SK-N-SH treated with all-trans-retinoic acid at 6 μM for 48 hours (cell line): ENCODE measurements at regions not wholly inside any gene's neighbourhood (a gene's known extent, or its start where the extent isn't known, plus 50 kb on each side); places are given as distances from the start of the nearest gene placed in this dataset.

ENCODE experiments used
- ATAC-seq: fragments of 200-7000 bp; cut with Tn5 transposase; 3 replicates; pipeline ENCODE4 v1.9.1; 2020; ENCODE audit warnings: mild to moderate bottlenecking, moderate library complexity
- ARNTL ChIP-seq: fragments of 450-650 bp; formaldehyde crosslinking; IDR thresholded peaks from 2 replicates; pipeline ENCODE4 v1.5.0; 2020; ENCODE audit warnings: low read depth, mild to moderate bottlenecking, moderate library complexity, borderline replicate concordance
- BACH2 ChIP-seq: fragments of 250-450 bp; sonication (Bioruptor Pico); IDR thresholded peaks from 2 replicates; pipeline ENCODE4 v1.9.0; 2021; ENCODE audit warnings: mild to moderate bottlenecking, borderline replicate concordance
- CSDC2 ChIP-seq: fragments of 250-450 bp; sonication (Bioruptor Pico); IDR thresholded peaks from 2 replicates; pipeline ENCODE4 v1.5.0; 2020; ENCODE audit warnings: mild to moderate bottlenecking, moderate library complexity
- ESRRG ChIP-seq: fragments of 250-450 bp; sonication (Bioruptor Pico); IDR thresholded peaks from 2 replicates; pipeline ENCODE4 v1.6.1; 2021; ENCODE audit warnings: mild to moderate bottlenecking
- GLIS3 ChIP-seq: fragments of 250-450 bp; sonication (Bioruptor Pico); IDR thresholded peaks from 2 replicates; pipeline ENCODE4 v1.5.0; 2020; ENCODE audit warnings: mild to moderate bottlenecking, moderate library complexity
- ISL1 ChIP-seq: fragments of 250-450 bp; sonication (Bioruptor Pico); IDR thresholded peaks from 2 replicates; pipeline ENCODE4 v2.1.2; 2022; ENCODE audit warnings: mild to moderate bottlenecking, moderate library complexity
- PPARA ChIP-seq: fragments of 250-450 bp; sonication (Bioruptor Pico); IDR thresholded peaks from 2 replicates; pipeline ENCODE4 v1.5.0; 2020; ENCODE audit warnings: mild to moderate bottlenecking, borderline replicate concordance
- RARB ChIP-seq: fragments of 250-450 bp; sonication (Bioruptor Pico); IDR thresholded peaks from 2 replicates; pipeline ENCODE4 v1.8.0; 2021; ENCODE audit warnings: mild to moderate bottlenecking, moderate library complexity
- SNAI2 ChIP-seq: fragments of 250-450 bp; sonication (Bioruptor Pico); IDR thresholded peaks from 2 replicates; pipeline ENCODE4 v1.5.0; 2020; ENCODE audit warnings: mild to moderate bottlenecking, moderate library complexity
- TCF4 ChIP-seq: fragments of 250-450 bp; sonication (Bioruptor Pico); IDR thresholded peaks from 2 replicates; pipeline ENCODE4 v1.8.0; 2021; ENCODE audit warnings: mild to moderate bottlenecking, moderate library complexity, borderline replicate concordance
- TOX ChIP-seq: fragments of 250-450 bp; sonication (Bioruptor Pico); IDR thresholded peaks from 2 replicates; pipeline ENCODE4 v1.8.0; 2021; ENCODE audit warnings: mild to moderate bottlenecking, moderate library complexity, borderline replicate concordance
- ZC3H10 ChIP-seq: fragments of 250-450 bp; sonication (Bioruptor Pico); IDR thresholded peaks from 2 replicates; pipeline ENCODE4 v1.5.1; 2021; ENCODE audit warnings: mild to moderate bottlenecking, moderate library complexity
- ZFP3 ChIP-seq: fragments of 250-450 bp; sonication (Bioruptor Pico); IDR thresholded peaks from 2 replicates; pipeline ENCODE4 v1.5.0; 2020; ENCODE audit warnings: mild to moderate bottlenecking, moderate library complexity
- ZFP30 ChIP-seq: fragments of 450-650 bp; formaldehyde crosslinking; IDR thresholded peaks from 2 replicates; pipeline ENCODE4 v1.5.0; 2022; ENCODE audit warnings: mild to moderate bottlenecking, moderate library complexity
- ZNF565 ChIP-seq: fragments of 450-650 bp; formaldehyde crosslinking; conservative IDR thresholded peaks from 2 replicates; pipeline ENCODE4 v1.5.0; 2020; ENCODE audit warnings: low read depth, mild to moderate bottlenecking, moderate library complexity
- ZNF8 ChIP-seq: fragments of 450-650 bp; formaldehyde crosslinking; IDR thresholded peaks from 2 replicates; pipeline ENCODE4 v1.5.0; 2020; ENCODE audit warnings: mild to moderate bottlenecking, moderate library complexity
- TF ChIP-seq, protein P1 (sequence below): fragments of 250-450 bp; sonication (Bioruptor Pico); IDR thresholded peaks from 2 replicates; pipeline ENCODE4 v1.8.0; 2020; ENCODE audit warnings: mild to moderate bottlenecking, moderate library complexity, borderline replicate concordance
- TF ChIP-seq, protein P2 (sequence below): fragments of 250-450 bp; sonication (Bioruptor Pico); IDR thresholded peaks from 2 replicates; pipeline ENCODE4 v1.5.0; 2020; ENCODE audit warnings: mild to moderate bottlenecking, moderate library complexity
- TF ChIP-seq, protein P3 (sequence below): fragments of 250-450 bp; sonication (Bioruptor Pico); IDR thresholded peaks from 2 replicates; pipeline ENCODE4 v1.5.1; 2021; ENCODE audit warnings: mild to moderate bottlenecking, moderate library complexity
- TF ChIP-seq, protein P4 (sequence below): fragments of 250-450 bp; sonication (Bioruptor Pico); IDR thresholded peaks from 2 replicates; pipeline ENCODE4 v1.5.1; 2020; ENCODE audit warnings: low read depth, mild to moderate bottlenecking, moderate library complexity

DNA sequence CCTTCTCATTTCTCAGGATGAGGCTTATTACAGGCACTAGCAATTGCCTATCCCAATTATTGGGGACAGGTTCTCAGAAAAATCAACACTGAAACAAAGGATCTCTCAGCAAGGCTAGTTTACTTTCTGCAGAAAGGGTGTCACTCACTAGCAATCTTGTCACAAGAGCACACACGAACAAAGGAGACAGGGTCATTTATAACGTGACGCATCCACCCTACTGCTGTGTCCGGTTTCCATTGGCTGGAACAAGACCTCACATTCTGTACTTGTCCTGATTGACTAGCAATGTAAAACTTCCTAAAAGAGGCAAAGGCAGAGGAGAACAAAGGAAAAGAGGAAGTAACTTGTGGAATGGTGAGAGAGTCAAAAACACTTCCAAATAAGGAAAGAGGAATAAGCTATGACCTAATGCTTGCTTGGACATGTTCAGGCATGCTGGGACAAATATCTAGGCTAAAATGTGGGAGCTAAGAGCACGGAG is 160.2 kb upstream of the STXBP5 start:
- TF ChIP-seq ARNTL (CRISPR knock-in tag) (no peak), PPARA (CRISPR knock-in tag) (no peak), GLIS3 (CRISPR knock-in tag) (no peak), ESRRG (CRISPR knock-in tag) (no peak), BACH2 (CRISPR knock-in tag) (no peak), CSDC2 (no peak), RARB (CRISPR knock-in tag) (no peak)
- TF ChIP-seq, protein P1, sequence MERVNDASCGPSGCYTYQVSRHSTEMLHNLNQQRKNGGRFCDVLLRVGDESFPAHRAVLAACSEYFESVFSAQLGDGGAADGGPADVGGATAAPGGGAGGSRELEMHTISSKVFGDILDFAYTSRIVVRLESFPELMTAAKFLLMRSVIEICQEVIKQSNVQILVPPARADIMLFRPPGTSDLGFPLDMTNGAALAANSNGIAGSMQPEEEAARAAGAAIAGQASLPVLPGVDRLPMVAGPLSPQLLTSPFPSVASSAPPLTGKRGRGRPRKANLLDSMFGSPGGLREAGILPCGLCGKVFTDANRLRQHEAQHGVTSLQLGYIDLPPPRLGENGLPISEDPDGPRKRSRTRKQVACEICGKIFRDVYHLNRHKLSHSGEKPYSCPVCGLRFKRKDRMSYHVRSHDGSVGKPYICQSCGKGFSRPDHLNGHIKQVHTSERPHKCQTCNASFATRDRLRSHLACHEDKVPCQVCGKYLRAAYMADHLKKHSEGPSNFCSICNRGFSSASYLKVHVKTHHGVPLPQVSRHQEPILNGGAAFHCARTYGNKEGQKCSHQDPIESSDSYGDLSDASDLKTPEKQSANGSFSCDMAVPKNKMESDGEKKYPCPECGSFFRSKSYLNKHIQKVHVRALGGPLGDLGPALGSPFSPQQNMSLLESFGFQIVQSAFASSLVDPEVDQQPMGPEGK: no peak
- TF ChIP-seq, protein P2, sequence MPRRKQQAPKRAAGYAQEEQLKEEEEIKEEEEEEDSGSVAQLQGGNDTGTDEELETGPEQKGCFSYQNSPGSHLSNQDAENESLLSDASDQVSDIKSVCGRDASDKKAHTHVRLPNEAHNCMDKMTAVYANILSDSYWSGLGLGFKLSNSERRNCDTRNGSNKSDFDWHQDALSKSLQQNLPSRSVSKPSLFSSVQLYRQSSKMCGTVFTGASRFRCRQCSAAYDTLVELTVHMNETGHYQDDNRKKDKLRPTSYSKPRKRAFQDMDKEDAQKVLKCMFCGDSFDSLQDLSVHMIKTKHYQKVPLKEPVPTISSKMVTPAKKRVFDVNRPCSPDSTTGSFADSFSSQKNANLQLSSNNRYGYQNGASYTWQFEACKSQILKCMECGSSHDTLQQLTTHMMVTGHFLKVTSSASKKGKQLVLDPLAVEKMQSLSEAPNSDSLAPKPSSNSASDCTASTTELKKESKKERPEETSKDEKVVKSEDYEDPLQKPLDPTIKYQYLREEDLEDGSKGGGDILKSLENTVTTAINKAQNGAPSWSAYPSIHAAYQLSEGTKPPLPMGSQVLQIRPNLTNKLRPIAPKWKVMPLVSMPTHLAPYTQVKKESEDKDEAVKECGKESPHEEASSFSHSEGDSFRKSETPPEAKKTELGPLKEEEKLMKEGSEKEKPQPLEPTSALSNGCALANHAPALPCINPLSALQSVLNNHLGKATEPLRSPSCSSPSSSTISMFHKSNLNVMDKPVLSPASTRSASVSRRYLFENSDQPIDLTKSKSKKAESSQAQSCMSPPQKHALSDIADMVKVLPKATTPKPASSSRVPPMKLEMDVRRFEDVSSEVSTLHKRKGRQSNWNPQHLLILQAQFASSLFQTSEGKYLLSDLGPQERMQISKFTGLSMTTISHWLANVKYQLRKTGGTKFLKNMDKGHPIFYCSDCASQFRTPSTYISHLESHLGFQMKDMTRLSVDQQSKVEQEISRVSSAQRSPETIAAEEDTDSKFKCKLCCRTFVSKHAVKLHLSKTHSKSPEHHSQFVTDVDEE (CRISPR knock-in tag): no peak
- ATAC-seq: no peak

DNA sequence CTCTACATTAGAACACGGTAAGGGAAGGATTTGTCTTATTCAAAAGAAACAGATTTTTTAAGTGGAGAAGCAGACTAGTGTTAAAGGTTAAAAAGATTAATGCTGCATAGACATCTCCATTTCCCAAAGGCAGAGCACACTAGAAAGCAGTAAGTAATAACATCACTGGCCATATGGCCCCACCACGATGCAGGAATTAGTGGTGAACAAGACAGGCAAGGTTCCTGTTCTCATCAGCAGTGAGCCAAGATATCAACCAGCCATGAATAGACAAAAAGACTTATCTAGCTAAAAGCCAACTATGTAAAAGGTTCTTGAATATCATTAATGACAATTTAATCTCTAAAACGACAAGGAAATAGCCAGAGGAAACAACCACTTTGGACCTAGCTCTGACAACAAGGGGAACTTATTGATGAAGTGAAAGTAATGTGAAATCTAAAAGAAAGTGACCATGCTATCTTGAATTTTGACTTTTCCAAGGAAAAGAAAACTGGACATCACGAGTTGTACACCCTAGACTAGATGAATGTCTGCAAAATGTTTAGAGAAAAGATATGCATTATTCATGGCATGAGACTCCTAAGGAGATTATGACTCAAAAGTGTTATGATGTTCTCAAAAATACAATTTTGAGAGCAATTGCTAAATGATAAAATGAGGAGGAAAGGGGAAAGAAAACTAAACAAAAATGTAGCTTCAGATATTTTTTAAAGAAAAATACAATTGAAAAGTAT is 157.9 kb upstream of the STXBP5 start:
- ATAC-seq: no peak
- TF ChIP-seq, protein P3, sequence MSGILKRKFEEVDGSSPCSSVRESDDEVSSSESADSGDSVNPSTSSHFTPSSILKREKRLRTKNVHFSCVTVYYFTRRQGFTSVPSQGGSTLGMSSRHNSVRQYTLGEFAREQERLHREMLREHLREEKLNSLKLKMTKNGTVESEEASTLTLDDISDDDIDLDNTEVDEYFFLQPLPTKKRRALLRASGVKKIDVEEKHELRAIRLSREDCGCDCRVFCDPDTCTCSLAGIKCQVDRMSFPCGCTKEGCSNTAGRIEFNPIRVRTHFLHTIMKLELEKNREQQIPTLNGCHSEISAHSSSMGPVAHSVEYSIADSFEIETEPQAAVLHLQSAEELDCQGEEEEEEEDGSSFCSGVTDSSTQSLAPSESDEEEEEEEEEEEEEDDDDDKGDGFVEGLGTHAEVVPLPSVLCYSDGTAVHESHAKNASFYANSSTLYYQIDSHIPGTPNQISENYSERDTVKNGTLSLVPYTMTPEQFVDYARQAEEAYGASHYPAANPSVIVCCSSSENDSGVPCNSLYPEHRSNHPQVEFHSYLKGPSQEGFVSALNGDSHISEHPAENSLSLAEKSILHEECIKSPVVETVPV: no peak
- TF ChIP-seq RARB (CRISPR knock-in tag) (no peak), ZNF565 (CRISPR knock-in tag) (no peak), ARNTL (CRISPR knock-in tag) (no peak), ZC3H10 (CRISPR knock-in tag) (no peak), ZFP30 (no peak), ISL1 (CRISPR knock-in tag) (no peak), ESRRG (CRISPR knock-in tag) (no peak), ZFP3 (CRISPR knock-in tag) (no peak), TOX (CRISPR knock-in tag) (no peak), GLIS3 (CRISPR knock-in tag) (no peak), ZNF8 (CRISPR knock-in tag) (no peak), SNAI2 (CRISPR knock-in tag) (no peak), BACH2 (CRISPR knock-in tag) (no peak), CSDC2 (no peak), TCF4 (CRISPR knock-in tag) (no peak)
- TF ChIP-seq, protein P4, sequence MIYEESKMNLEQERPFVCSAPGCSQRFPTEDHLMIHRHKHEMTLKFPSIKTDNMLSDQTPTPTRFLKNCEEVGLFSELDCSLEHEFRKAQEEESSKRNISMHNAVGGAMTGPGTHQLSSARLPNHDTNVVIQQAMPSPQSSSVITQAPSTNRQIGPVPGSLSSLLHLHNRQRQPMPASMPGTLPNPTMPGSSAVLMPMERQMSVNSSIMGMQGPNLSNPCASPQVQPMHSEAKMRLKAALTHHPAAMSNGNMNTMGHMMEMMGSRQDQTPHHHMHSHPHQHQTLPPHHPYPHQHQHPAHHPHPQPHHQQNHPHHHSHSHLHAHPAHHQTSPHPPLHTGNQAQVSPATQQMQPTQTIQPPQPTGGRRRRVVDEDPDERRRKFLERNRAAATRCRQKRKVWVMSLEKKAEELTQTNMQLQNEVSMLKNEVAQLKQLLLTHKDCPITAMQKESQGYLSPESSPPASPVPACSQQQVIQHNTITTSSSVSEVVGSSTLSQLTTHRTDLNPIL (CRISPR knock-in tag): no peak
- TF ChIP-seq, protein P1: no peak
- TF ChIP-seq, protein P2 (CRISPR knock-in tag): no peak
